ENCODE measurements at regions not wholly inside any gene's neighbourhood (a gene's known extent, or its start where the extent isn't known, plus 50 kb on each side); places are given as distances from the start of the nearest gene placed in this dataset.

DNA sequence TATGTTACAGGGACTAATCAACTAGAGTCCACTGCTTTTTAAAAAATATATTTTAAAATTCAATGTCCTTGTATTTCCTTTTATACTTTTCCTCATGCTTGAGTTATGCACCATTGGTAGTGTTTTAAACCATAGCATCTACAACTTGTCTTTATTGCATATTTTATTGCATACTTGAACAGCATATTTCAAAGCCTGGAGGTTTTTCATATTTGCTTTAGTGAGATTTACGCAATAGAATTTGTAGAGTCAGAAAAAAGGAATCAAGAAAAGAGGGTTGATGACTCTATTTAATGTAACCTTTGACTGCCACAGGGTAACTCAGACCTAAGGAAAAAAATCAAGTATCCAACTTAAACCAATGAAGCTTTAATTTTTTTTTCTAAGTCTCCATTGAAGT is 1165.7 kb upstream of the IGFBP7 start:
- H3K4me3 Mint-ChIP-seq (ENCODE audit: low read depth), result no peak overlapping the region
- no peak for DNase-seq (ENCODE audit: low spot score)
- H3K27ac Mint-ChIP-seq, result no peak overlapping the region
- no peaks in the 10 kb centered on the region for H3K27me3 Mint-ChIP-seq (ENCODE audit: low read depth)
- no peaks in the 10 kb centered on the region for H3K4me1 Mint-ChIP-seq (ENCODE audit: low read depth)
- intact Hi-C loops (cut with micrococcal nuclease), result no loop called here
- H3K36me3 Mint-ChIP-seq (ENCODE audit: low read depth), result no peaks in the 10 kb centered on the region
- H3K9me3 Mint-ChIP-seq, result peaks cover 9% of the 10 kb centered on the region

GRCh38 chr4:58274553-58274952 is 1164.4 kb upstream of the IGFBP7 start:
- DNase-seq (ENCODE audit: low spot score), result no peak
- Mint-ChIP-seq H3K36me3 (ENCODE audit: low read depth) (no peaks in the 10 kb centered on the region), H3K9me3 (peaks cover 4% of the 10 kb centered on the region), H3K4me1 (ENCODE audit: low read depth) (no peaks in the 10 kb centered on the region), H3K4me3 (ENCODE audit: low read depth) (no peak overlapping the region), H3K27me3 (ENCODE audit: low read depth) (no peaks in the 10 kb centered on the region), H3K27ac (no peak overlapping the region)
- intact Hi-C loops (cut with micrococcal nuclease), result no loop called here

DNA sequence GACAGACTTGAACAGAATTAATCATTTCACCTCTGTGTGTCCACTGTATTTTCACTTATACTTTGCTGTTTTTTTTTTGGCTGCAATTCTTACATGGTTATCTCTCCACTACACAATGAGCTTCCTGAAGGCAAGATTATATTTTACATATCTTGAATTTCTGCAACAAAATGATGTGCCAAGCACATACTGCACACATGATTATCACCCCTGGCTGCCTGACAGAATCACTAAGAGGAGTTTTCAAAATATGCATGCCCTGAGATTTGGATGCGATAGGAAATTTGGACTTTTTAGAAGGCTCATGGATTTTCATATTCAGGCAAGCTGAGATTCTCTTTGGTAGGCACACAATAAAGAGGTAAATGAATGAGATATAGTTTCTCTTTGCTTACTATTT is 1162.1 kb upstream of the IGFBP7 start:
- intact Hi-C loops (cut with micrococcal nuclease), result no loop called here
- Mint-ChIP-seq H3K4me3 (ENCODE audit: low read depth) (no peak overlapping the region), H3K9me3 (peaks cover 20% of the 10 kb centered on the region), H3K27me3 (ENCODE audit: low read depth) (no peaks in the 10 kb centered on the region), H3K27ac (no peak overlapping the region), H3K4me1 (ENCODE audit: low read depth) (no peaks in the 10 kb centered on the region), H3K36me3 (ENCODE audit: low read depth) (no peaks in the 10 kb centered on the region)
- DNase-seq (ENCODE audit: low spot score), result no peak

- H3K27me3 Mint-ChIP-seq (ENCODE audit: low read depth), result no peaks in the 10 kb centered on the region
- no peak overlapping the region for H3K4me3 Mint-ChIP-seq (ENCODE audit: low read depth)
- no peak for DNase-seq (ENCODE audit: low spot score)
- peaks cover 33% of the 10 kb centered on the region for H3K9me3 Mint-ChIP-seq
- H3K36me3 Mint-ChIP-seq (ENCODE audit: low read depth), result no peaks in the 10 kb centered on the region
- intact Hi-C loops (cut with micrococcal nuclease), result no loop called here
- no peaks in the 10 kb centered on the region for H3K4me1 Mint-ChIP-seq (ENCODE audit: low read depth)
- no peak overlapping the region for H3K27ac Mint-ChIP-seq
Observed at GRCh38 chr4:58265734-58266133, 1155.5 kb upstream of the IGFBP7 start.

DNA sequence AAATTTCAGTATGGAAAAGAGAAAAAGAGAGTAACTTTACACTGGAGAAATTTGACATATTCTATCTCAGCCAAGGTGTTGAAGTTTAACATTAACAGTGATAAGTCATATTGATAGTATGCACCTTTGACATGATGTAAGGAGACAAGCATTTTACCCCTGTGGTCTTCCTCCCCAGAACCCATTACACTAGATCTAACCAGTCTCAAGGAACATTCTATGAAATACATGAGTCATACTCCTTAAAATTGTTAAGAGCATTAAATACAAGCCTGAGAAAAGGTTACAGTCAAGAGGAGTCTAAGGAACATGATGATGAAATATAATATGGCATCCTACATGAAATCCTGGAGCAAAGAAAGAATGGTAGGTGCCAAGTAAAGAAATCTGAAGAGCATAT is 1151.3 kb upstream of the IGFBP7 start:
- no peak overlapping the region for H3K27ac Mint-ChIP-seq
- H3K27me3 Mint-ChIP-seq (ENCODE audit: low read depth), result no peaks in the 10 kb centered on the region
- DNase-seq (ENCODE audit: low spot score), result no peak
- peaks cover 18% of the 10 kb centered on the region for H3K9me3 Mint-ChIP-seq
- H3K4me1 Mint-ChIP-seq (ENCODE audit: low read depth), result no peaks in the 10 kb centered on the region
- intact Hi-C loops (cut with micrococcal nuclease), result no loop called here
- no peak overlapping the region for H3K4me3 Mint-ChIP-seq (ENCODE audit: low read depth)
- H3K36me3 Mint-ChIP-seq (ENCODE audit: low read depth), result no peaks in the 10 kb centered on the region

- no peak overlapping the region for H3K27ac Mint-ChIP-seq
- no peaks in the 10 kb centered on the region for H3K4me1 Mint-ChIP-seq (ENCODE audit: low read depth)
- H3K27me3 Mint-ChIP-seq (ENCODE audit: low read depth), result no peaks in the 10 kb centered on the region
- H3K4me3 Mint-ChIP-seq (ENCODE audit: low read depth), result no peak overlapping the region
- peaks cover 19% of the 10 kb centered on the region for H3K9me3 Mint-ChIP-seq
- no peaks in the 10 kb centered on the region for H3K36me3 Mint-ChIP-seq (ENCODE audit: low read depth)
- DNase-seq (ENCODE audit: low spot score), result no peak
- intact Hi-C loops (cut with micrococcal nuclease), result no loop called here
Observed at GRCh38 chr4:58254291-58254690, 1144.1 kb upstream of the IGFBP7 start.

DNA sequence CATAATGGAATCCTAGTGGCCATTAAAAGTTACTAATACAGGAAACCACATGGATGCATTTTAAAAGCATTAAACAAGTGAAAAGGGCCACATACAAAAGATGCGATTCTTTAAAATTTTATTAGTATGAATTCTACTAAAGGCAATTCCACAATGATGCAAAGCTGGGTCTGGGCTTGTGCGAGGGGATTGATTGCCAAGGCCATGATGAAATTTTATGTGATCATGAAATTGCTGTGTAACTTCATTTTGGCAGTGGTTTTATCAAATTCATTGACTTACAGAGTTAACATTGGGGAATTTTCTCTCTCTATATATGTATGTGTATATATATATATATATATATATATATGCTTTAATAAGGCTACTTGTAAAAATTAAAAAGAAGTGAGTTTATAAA is 1142.5 kb upstream of the IGFBP7 start:
- DNase-seq (ENCODE audit: low spot score), result no peak
- no peaks in the 10 kb centered on the region for H3K27me3 Mint-ChIP-seq (ENCODE audit: low read depth)
- H3K9me3 Mint-ChIP-seq, result peaks cover 15% of the 10 kb centered on the region
- no peak overlapping the region for H3K4me3 Mint-ChIP-seq (ENCODE audit: low read depth)
- H3K36me3 Mint-ChIP-seq (ENCODE audit: low read depth), result no peaks in the 10 kb centered on the region
- H3K27ac Mint-ChIP-seq, result no peak overlapping the region
- intact Hi-C loops (cut with micrococcal nuclease), result no loop called here
- no peaks in the 10 kb centered on the region for H3K4me1 Mint-ChIP-seq (ENCODE audit: low read depth)

DNA sequence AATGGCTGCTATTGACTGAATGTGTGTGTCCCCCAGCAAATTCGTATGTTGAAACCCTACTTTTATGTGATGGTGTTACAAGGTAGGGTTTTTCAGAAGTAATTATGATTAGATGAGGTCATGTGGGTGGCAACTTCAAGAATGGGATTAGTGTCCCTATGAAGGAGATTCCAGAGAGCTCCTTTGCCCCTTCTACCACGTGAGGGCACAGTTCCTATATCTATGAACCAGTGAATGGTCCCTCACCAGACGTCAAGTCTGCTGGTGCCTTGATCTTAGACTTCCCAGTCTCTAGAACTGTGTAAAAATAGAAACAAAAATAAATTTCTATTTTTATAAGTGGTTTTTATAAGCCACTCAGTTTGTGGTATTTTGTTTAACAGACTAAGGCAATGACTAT is 1137.6 kb upstream of the IGFBP7 start:
- Mint-ChIP-seq H3K27me3 (ENCODE audit: low read depth) (no peaks in the 10 kb centered on the region), H3K36me3 (ENCODE audit: low read depth) (no peaks in the 10 kb centered on the region), H3K4me1 (ENCODE audit: low read depth) (no peaks in the 10 kb centered on the region), H3K4me3 (ENCODE audit: low read depth) (no peak overlapping the region), H3K27ac (no peak overlapping the region), H3K9me3 (peaks cover 34% of the 10 kb centered on the region)
- intact Hi-C loops (cut with micrococcal nuclease), result no loop called here
- DNase-seq (ENCODE audit: low spot score), result no peak

GRCh38 chr4:58225460-58225859 is 1115.3 kb upstream of the IGFBP7 start:
- intact Hi-C loops (cut with micrococcal nuclease), result no loop called here
- no peak for DNase-seq (ENCODE audit: low spot score)
- no peak overlapping the region for H3K27ac Mint-ChIP-seq
- H3K9me3 Mint-ChIP-seq, result peaks cover 24% of the 10 kb centered on the region
- H3K27me3 Mint-ChIP-seq (ENCODE audit: low read depth), result no peaks in the 10 kb centered on the region
- no peak overlapping the region for H3K4me3 Mint-ChIP-seq (ENCODE audit: low read depth)
- H3K36me3 Mint-ChIP-seq (ENCODE audit: low read depth), result no peaks in the 10 kb centered on the region
- H3K4me1 Mint-ChIP-seq (ENCODE audit: low read depth), result no peaks in the 10 kb centered on the region

DNA sequence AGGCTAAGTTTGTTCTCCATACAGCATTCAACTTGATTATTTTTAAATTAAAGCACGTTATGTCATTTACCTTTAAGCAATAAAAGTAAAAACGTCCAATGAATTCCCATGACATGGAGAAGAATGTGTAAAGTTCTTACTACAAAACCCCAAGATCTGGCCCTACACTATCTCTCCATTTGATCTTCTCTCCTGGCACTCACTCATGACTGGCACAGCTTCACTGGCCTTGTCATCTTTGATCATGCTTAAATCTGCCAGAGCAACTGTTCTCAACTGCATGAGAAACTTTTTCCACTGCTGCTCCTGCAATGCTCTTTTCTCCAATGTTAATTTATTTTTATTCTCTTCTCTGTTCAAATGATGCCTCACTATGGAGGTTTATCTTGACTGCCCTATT is 1109.0 kb upstream of the IGFBP7 start:
- intact Hi-C loops (cut with micrococcal nuclease), result no loop called here
- Mint-ChIP-seq H3K27ac (no peak overlapping the region), H3K4me3 (ENCODE audit: low read depth) (no peak overlapping the region), H3K36me3 (ENCODE audit: low read depth) (no peaks in the 10 kb centered on the region), H3K9me3 (peaks cover 33% of the 10 kb centered on the region), H3K4me1 (ENCODE audit: low read depth) (no peaks in the 10 kb centered on the region), H3K27me3 (ENCODE audit: low read depth) (no peaks in the 10 kb centered on the region)
- DNase-seq (ENCODE audit: low spot score), result no peak

- Mint-ChIP-seq H3K9me3 (peaks cover 25% of the 10 kb centered on the region), H3K4me3 (ENCODE audit: low read depth) (no peak overlapping the region), H3K4me1 (ENCODE audit: low read depth) (no peaks in the 10 kb centered on the region), H3K27ac (no peak overlapping the region), H3K27me3 (ENCODE audit: low read depth) (no peaks in the 10 kb centered on the region), H3K36me3 (ENCODE audit: low read depth) (no peaks in the 10 kb centered on the region)
- intact Hi-C loops (cut with micrococcal nuclease), result no loop called here
- DNase-seq (ENCODE audit: low spot score), result no peak
Observed at GRCh38 chr4:58216461-58216860, 1106.3 kb upstream of the IGFBP7 start.

DNA sequence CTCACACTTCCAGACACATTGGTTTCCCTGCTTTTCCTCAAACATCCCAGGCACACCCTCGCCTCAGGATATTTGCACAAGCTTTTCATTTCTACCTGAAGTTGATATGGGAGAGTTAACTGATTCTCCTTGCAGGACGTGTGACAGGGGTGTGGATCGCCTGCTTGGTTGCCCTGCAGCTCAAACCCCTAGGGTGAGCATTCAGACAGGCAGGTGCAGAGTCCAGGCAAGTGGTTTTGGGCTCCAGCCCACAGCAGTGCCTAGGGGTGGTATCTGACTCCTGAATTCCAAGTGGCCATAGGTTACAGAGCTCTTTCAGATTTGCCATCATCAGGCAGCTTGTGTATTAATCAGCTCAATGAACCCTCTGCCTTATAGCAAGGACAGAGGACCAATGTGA is 1104.2 kb upstream of the IGFBP7 start:
- H3K4me3 Mint-ChIP-seq (ENCODE audit: low read depth), result no peak overlapping the region
- H3K36me3 Mint-ChIP-seq (ENCODE audit: low read depth), result no peaks in the 10 kb centered on the region
- H3K4me1 Mint-ChIP-seq (ENCODE audit: low read depth), result no peaks in the 10 kb centered on the region
- no peak overlapping the region for H3K27ac Mint-ChIP-seq
- no peak for DNase-seq (ENCODE audit: low spot score)
- peaks cover 22% of the 10 kb centered on the region for H3K9me3 Mint-ChIP-seq
- no peaks in the 10 kb centered on the region for H3K27me3 Mint-ChIP-seq (ENCODE audit: low read depth)
- intact Hi-C loops (cut with micrococcal nuclease), result no loop called here

- no peak for DNase-seq (ENCODE audit: low spot score)
Observed at GRCh38 chr4:58209551-58209950, 1099.4 kb upstream of the IGFBP7 start.

DNA sequence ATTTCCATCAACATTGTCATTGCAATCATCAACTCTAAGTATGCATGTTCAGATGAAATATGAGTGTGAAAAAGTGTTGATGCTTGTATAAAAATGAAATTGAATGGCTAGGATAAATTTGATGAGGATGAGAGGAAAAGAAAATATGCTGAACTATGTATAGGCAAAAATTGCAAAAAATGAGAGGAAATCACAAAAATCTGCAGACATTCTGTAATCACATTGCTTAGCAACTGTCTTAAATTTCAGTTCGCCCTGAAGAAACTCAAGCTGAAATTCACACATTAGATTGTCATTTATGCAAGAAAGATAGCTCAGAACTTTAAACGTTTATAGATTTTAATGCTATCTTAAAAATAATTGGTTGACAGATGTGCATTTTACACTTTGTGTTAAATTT is 1098.8 kb upstream of the IGFBP7 start:
- H3K36me3 Mint-ChIP-seq (ENCODE audit: low read depth), result no peaks in the 10 kb centered on the region
- H3K4me3 Mint-ChIP-seq (ENCODE audit: low read depth), result no peak overlapping the region
- intact Hi-C loops (cut with micrococcal nuclease), result no loop called here

More at GRCh38 chr4:58209551-58209950, 1099.4 kb upstream of the IGFBP7 start:
- peaks cover 5% of the 10 kb centered on the region for H3K9me3 Mint-ChIP-seq
- intact Hi-C loops (cut with micrococcal nuclease), result no loop called here
- H3K36me3 Mint-ChIP-seq (ENCODE audit: low read depth), result no peaks in the 10 kb centered on the region
- no peaks in the 10 kb centered on the region for H3K27me3 Mint-ChIP-seq (ENCODE audit: low read depth)
- H3K27ac Mint-ChIP-seq, result no peak overlapping the region
- H3K4me1 Mint-ChIP-seq (ENCODE audit: low read depth), result no peaks in the 10 kb centered on the region
- H3K4me3 Mint-ChIP-seq (ENCODE audit: low read depth), result no peak overlapping the region

More for the DNA sequence above, 1098.8 kb upstream of the IGFBP7 start:
- H3K9me3 Mint-ChIP-seq, result peaks cover 5% of the 10 kb centered on the region
- no peaks in the 10 kb centered on the region for H3K27me3 Mint-ChIP-seq (ENCODE audit: low read depth)
- DNase-seq (ENCODE audit: low spot score), result no peak
- H3K4me1 Mint-ChIP-seq (ENCODE audit: low read depth), result no peaks in the 10 kb centered on the region
- H3K27ac Mint-ChIP-seq, result no peak overlapping the region
